Loucy (cell line): ENCODE measurements at regions not wholly inside any gene's neighbourhood (a gene's known extent, or its start where the extent isn't known, plus 50 kb on each side); places are given as distances from the start of the nearest gene placed in this dataset.
A peak's percentile ranks its signal among the peaks of the same experiment; 100 is the strongest.

Source experiments
- H2AFZ ChIP-seq: fragments of 200-600 bp; sonication (generic); 2 replicates; pipeline ENCODE4 v1.6.0; 2016; ENCODE audit warnings: antibody characterized with exemption, mild to moderate bottlenecking, low read length, moderate library complexity
- H3F3A ChIP-seq: fragments of 200-600 bp; 2 replicates; pipeline ENCODE4 v1.6.0; 2016; ENCODE audit warnings: antibody characterized with exemption, low read depth, mild to moderate bottlenecking
- H3K27me3 ChIP-seq: fragments of 200-600 bp; sonication (generic); 2 replicates; pipeline ENCODE4 v1.6.1; 2014; ENCODE audit warnings: low read length, mild to moderate bottlenecking; ENCODE audit not compliant: insufficient read depth, poor library complexity, severe bottlenecking
- H3K36me3 ChIP-seq: fragments of 200-600 bp; sonication (generic); 2 replicates; pipeline ENCODE4 v1.6.1; 2016; ENCODE audit warnings: low read length; ENCODE audit not compliant: insufficient read depth
- H3K4me1 ChIP-seq: fragments of 200-600 bp; sonication (generic); 2 replicates; pipeline ENCODE4 v1.5.1; 2014; ENCODE audit warnings: low read length, mild to moderate bottlenecking; ENCODE audit not compliant: insufficient read depth, poor library complexity, severe bottlenecking
- H3K4me2 ChIP-seq: fragments of 200-600 bp; sonication (generic); 2 replicates; pipeline ENCODE4 v1.6.0; 2014; ENCODE audit warnings: antibody characterized with exemption, low read length, low read depth, mild to moderate bottlenecking; ENCODE audit not compliant: poor library complexity, severe bottlenecking
- H3K4me3 ChIP-seq: fragments of 200-600 bp; sonication (generic); 2 replicates; pipeline ENCODE4 v1.5.1; 2014; ENCODE audit warnings: low read length, mild to moderate bottlenecking, mixed read lengths; ENCODE audit not compliant: poor library complexity, severe bottlenecking
- H3K79me2 ChIP-seq: fragments of 200-600 bp; sonication (generic); 2 replicates; pipeline ENCODE4 v1.6.1; 2014; ENCODE audit warnings: low read length; ENCODE audit not compliant: insufficient read depth
- H3K9ac ChIP-seq: fragments of 200-600 bp; sonication (generic); 2 replicates; pipeline ENCODE4 v1.6.0; 2014; ENCODE audit warnings: mild to moderate bottlenecking, low read depth, low read length, moderate library complexity; ENCODE audit not compliant: poor library complexity, severe bottlenecking
- H3K9me2 ChIP-seq: fragments of 200-600 bp; sonication (generic); replicated peaks from 2 replicates; pipeline ENCODE4 v1.6.1; 2016; ENCODE audit warnings: low read depth, low read length, mixed read lengths
- H3K9me3 ChIP-seq: fragments of 200-600 bp; sonication (generic); 2 replicates; pipeline ENCODE4 v1.6.1; 2014; ENCODE audit warnings: mild to moderate bottlenecking, antibody characterized with exemption, low read length, low read depth; ENCODE audit not compliant: insufficient read depth
- H4K20me1 ChIP-seq: fragments of 200-600 bp; sonication (generic); 2 replicates; pipeline ENCODE4 v1.6.0; 2014; ENCODE audit warnings: antibody characterized with exemption, low read length, mild to moderate bottlenecking; ENCODE audit not compliant: insufficient read depth, poor library complexity, severe bottlenecking
- EZH2phosphoT487 ChIP-seq: fragments of 200-600 bp; IDR thresholded peaks from 2 replicates; pipeline ENCODE4 v1.6.1; 2018; ENCODE audit warnings: antibody characterized with exemption, mild to moderate bottlenecking, moderate library complexity, borderline replicate concordance
- TF ChIP-seq, protein P1 (sequence below): fragments of 200-600 bp; sonication (generic); conservative IDR thresholded peaks from 2 replicates; pipeline ENCODE4 v1.5.1; 2014; ENCODE audit warnings: mild to moderate bottlenecking, antibody characterized with exemption, low read length

DNA sequence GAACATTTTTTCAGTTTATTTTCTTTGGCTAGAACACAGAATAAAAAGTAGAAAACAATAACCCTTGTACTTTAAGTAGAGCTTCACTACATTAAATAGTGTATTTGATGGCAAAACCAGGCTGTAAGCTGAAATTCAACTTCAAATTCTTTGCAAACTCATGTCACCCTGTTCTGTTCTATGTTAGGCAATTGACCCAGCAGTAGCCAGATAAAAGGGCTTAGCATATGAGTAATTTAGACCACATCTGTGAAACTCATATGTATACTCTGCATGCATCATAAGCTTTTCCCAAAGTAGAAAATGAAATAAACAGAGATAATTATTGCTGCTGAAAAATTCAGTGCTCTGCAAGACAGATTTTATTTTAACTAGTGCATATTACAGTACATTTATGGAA is 150.2 kb downstream of the GNAI1 start:
- Histone ChIP-seq H3K79me2 (no peaks in the 10 kb centered on the region), H3F3A (no peaks in the 10 kb centered on the region), H3K9me3 (no peaks in the 10 kb centered on the region), H3K4me2 (no peak overlapping the region), H3K9me2 (no peaks in the 10 kb centered on the region), H3K9ac (no peak overlapping the region), H2AFZ (no peak overlapping the region), H3K27me3 (no peaks in the 10 kb centered on the region), H3K4me3 (no peak overlapping the region), H3K4me1 (peaks cover 13% of the 10 kb centered on the region), H3K36me3 (no peaks in the 10 kb centered on the region), H4K20me1 (no peaks in the 10 kb centered on the region)
- TF ChIP-seq, protein P1, sequence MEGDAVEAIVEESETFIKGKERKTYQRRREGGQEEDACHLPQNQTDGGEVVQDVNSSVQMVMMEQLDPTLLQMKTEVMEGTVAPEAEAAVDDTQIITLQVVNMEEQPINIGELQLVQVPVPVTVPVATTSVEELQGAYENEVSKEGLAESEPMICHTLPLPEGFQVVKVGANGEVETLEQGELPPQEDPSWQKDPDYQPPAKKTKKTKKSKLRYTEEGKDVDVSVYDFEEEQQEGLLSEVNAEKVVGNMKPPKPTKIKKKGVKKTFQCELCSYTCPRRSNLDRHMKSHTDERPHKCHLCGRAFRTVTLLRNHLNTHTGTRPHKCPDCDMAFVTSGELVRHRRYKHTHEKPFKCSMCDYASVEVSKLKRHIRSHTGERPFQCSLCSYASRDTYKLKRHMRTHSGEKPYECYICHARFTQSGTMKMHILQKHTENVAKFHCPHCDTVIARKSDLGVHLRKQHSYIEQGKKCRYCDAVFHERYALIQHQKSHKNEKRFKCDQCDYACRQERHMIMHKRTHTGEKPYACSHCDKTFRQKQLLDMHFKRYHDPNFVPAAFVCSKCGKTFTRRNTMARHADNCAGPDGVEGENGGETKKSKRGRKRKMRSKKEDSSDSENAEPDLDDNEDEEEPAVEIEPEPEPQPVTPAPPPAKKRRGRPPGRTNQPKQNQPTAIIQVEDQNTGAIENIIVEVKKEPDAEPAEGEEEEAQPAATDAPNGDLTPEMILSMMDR = no peak
- no peak for TF ChIP-seq EZH2phosphoT487

DNA sequence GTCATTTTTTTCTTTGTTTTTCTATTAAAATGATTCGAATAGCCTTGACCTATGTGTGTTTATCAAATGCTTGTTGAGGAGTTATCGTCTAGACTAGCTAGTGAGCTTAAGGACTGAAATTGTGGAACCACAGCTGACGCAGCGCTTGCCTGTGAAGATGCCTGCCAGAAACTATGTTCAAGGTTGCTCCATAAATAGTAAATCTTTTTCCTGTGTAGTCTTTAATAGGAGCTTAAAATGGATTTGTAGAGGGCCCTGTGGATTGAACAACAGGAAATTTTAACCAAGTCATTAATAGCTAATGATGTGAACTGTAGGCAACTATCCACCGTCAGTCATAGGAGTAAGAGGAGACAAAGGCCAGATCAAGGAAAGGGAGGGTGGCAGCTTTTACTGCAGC is 145.1 kb downstream of the GNAI1 start:
- peaks cover 23% of the 10 kb centered on the region for H3K4me1 ChIP-seq
- no peaks in the 10 kb centered on the region for H3F3A ChIP-seq
- H2AFZ ChIP-seq = no peak overlapping the region
- no peaks in the 10 kb centered on the region for H4K20me1 ChIP-seq
- no peaks in the 10 kb centered on the region for H3K9me3 ChIP-seq
- H3K36me3 ChIP-seq = no peaks in the 10 kb centered on the region
- no peak overlapping the region for H3K4me3 ChIP-seq
- H3K9me2 ChIP-seq = no peaks in the 10 kb centered on the region
- no peaks in the 10 kb centered on the region for H3K79me2 ChIP-seq
- no peaks in the 10 kb centered on the region for H3K27me3 ChIP-seq
- no peak overlapping the region for H3K4me2 ChIP-seq
- no peak for TF ChIP-seq EZH2phosphoT487
- TF ChIP-seq, protein P1 = no peak
- H3K9ac ChIP-seq = no peak overlapping the region

DNA sequence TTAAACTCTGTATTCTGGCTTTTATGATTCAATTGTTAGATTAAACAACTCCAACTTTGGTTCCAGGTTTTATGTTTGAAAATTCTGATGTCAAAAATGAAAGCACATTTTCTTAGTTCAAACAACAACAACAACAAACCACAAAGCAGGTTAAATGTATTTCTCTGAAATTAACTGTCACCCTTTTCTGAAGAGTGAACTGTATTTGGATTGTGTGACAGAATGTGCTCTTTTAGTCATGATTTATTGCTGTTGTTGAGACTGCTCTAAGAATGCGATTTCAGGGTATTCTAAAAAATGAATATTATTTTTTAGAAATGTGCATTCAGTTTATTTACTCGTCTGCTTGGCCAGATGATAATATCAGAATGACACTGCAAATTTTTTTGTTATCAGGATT is 144.1 kb downstream of the GNAI1 start:
- Histone ChIP-seq H3K27me3 (no peaks in the 10 kb centered on the region), H3K79me2 (no peaks in the 10 kb centered on the region), H3F3A (peaks cover 6% of the 10 kb centered on the region), H3K9ac (no peak overlapping the region), H3K4me2 (no peak overlapping the region), H3K9me2 (no peaks in the 10 kb centered on the region), H4K20me1 (no peaks in the 10 kb centered on the region), H3K4me1 (peaks cover 24% of the 10 kb centered on the region), H2AFZ (peak overlapping the region; percentile 3; the same call in 1 of the 2 replicates), H3K9me3 (no peaks in the 10 kb centered on the region), H3K4me3 (no peak overlapping the region), H3K36me3 (no peaks in the 10 kb centered on the region)
- TF ChIP-seq, protein P1 = no peak
- TF ChIP-seq EZH2phosphoT487 = no peak
